NCI-H345 (cell line): ENCODE measurements at regions not wholly inside any gene's neighbourhood (a gene's known extent, or its start where the extent isn't known, plus 50 kb on each side); places are given as distances from the start of the nearest gene placed in this dataset.
"Not testable (repeated sequence)": the region's sequence is repeated elsewhere in the genome, so short reads cannot be mapped to it uniquely, and the experiment has no call there.

ENCODE experiments used
- DNase-seq: peaks from one replicate; lab custom pipeline; 2025; lab: John Stamatoyannopoulos, UW

GRCh38 chr5:156208271-156208670 lies 118.7 kb upstream of the SGCD start:
- DNase-seq: no peak

GRCh38 chr5:156218367-156219158 lies 108.4 kb upstream of the SGCD start:
- no peak for DNase-seq

- no peak for DNase-seq
Measured at GRCh38 chr5:156219483-156220005, 107.4 kb upstream of the SGCD start.

- DNase-seq: no peak
Measured at GRCh38 chr5:156221816-156222215, 105.1 kb upstream of the SGCD start.

DNA sequence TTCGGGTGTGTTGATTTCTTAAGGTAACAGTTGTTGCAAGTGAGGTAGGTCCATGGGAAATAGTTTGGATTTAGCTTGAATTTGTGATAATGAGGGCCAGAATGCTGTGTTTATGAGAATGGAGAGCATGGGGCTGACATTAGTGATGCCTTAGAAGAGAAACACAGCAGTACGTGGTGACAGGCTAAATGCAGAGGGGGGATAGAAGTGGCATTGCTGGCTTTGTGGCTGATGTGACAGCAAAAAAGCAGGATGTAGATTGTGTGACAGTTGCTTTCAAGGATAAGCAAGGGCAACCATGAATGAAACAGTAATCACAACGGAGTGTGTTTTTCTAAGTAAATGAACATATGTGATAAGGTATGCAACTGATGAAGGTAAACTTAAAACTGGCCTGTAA lies 103.4 kb upstream of the SGCD start:
- no peak for DNase-seq

GRCh38 chr5:156226485-156226884 lies 100.5 kb upstream of the SGCD start:
- DNase-seq: not testable (repeated sequence)

GRCh38 chr5:156230887-156231286 lies 96.1 kb upstream of the SGCD start:
- DNase-seq: no peak

DNA sequence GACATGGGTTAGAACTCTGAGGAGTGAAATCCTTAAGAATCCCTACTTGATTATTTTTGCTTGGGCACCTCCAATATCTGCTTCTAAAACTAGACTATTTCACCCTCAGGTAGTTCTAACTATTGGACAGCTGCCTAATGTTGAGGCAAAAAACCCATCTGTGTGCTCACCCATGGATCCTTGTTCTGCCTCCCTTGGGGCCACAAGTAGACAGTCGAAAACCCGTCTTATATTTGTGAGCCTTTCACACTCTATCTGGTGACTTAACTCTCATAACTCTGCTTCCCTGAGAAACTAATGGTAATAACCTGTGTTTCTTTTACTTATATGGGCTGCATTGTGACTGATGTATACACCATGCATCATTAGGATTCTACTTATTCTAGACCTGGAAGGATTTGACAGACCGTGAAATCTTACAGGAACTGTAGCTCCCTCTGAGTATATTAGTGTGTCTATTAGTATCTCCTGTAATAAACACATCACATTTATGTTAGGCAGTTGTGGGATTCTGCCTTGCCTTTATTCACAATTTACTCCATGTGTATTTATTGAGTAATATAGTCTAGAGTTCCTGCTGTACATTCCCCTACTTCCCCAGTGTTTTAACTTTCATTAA lies 94.6 kb upstream of the SGCD start:
- DNase-seq: no peak

GRCh38 chr5:156237361-156237760 lies 89.6 kb upstream of the SGCD start:
- DNase-seq: no peak

DNA sequence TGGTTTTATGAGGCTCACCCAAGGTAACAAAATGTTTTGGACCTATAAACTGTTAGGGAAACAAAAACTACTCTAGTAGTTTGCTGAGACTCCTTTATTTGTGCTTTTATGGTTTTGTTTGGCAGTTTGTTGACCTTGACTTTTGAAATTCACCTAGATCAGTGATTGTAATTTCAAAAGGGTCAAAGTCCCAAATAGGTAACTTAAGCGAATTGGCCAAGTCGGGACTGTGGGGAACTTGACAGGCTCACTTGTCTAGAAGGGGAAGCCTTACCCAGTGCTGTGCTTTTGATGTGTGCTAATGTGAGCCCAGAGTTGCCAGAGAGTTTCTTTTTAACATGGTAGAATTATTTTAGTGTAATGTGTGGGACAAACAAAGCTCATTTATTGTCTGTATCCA lies 87.2 kb upstream of the SGCD start:
- no peak for DNase-seq

DNA sequence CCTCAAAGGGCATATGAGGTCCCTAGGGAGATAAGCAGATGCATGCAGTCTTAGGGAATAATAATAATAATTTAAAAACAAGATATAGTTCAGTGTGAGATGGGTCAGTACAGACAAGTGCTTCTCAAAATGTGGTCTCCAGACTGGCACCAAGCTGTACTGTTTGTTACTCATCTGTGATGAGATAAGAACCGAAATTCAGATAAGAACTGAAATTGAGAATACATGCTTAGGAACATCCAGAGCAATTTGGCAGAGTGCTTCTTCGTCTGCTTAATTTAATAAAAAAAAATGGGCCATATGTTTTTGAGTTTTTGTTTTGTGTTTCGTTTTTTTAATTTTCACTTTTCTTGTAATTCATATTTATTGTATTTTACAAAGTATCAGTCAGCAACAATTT lies 86.5 kb upstream of the SGCD start:
- no peak for DNase-seq

- DNase-seq: no peak
Measured at GRCh38 chr5:156241266-156241665, 85.7 kb upstream of the SGCD start.

DNA sequence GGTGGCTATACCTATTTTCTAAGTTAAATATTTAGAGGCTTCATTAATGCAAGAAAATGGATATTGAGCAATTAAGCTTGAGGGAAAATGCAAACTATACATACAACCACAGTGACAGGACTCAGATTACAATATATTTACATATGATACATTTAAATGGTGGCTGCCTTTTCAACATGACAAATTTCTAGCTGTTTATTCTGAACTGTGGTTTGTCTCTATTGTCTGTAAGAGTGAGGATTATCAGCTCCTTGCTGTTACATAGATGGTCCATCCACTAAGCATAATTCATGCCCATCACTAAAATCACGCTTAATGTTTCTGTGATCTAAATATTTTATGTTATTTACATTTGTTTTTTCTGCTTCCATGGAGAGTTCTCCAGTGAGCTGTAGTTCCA lies 81.1 kb upstream of the SGCD start:
- DNase-seq: no peak

- no peak for DNase-seq
Measured at GRCh38 chr5:156251076-156251475, 75.9 kb upstream of the SGCD start.

GRCh38 chr5:156253130-156253529 lies 73.8 kb upstream of the SGCD start:
- DNase-seq: no peak

GRCh38 chr5:156254196-156254595 lies 72.8 kb upstream of the SGCD start:
- no peak for DNase-seq

DNA sequence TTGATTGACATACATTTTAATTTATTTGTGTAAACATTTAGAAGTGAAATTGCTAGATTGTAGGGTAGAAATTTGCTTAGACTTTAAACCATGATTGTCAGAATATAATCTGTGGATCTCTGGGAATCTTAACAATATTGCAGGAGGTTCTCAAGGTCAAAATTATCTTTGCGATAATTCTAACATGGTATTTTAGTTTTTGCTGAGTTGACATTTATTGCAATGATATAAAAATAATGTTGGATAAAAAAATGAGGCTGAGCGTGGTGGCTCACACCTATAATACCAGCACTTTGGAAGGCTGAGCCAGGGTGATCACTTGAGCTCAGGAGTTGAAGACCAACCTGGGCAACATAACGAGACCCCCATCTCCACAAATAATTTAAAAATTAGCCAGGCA lies 70.3 kb upstream of the SGCD start:
- no peak for DNase-seq

DNA sequence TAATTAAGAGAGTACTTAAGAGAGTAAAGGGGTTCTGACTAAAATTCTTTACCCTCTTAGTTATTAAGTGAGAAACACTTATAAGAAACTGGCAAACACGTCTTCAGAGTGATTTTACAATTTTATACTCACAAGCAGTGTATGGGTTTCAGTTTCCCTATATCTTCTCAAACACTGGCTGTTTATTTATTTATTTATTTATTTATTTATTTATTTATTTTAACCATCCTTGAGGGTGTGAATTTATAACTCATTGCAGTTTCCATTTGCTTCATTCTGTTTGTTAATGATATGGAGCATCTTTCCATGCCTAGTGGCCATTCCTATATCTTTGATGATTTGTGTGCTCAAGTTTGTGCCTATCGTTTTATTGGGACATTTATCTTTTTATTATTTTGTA lies 68.0 kb upstream of the SGCD start:
- no peak for DNase-seq

DNA sequence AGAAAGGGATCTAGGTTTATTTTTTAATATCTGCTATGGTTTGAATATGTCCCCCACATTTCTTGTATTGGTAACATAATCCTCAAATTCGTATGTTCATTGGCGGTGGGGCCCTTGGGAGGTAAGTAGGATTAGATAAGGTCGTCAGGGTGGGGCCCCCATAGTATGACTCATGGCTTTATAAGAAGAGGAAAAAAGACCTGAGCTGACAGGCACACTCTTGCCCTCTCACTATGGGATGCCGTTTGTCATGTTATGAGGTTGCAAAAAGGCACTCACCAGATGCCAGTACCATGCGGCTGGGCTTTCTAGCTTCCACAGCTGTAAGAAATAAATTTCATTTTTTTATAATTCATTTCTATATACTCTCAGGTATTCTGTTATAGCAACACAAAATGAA lies 67.3 kb upstream of the SGCD start:
- DNase-seq: no peak

DNA sequence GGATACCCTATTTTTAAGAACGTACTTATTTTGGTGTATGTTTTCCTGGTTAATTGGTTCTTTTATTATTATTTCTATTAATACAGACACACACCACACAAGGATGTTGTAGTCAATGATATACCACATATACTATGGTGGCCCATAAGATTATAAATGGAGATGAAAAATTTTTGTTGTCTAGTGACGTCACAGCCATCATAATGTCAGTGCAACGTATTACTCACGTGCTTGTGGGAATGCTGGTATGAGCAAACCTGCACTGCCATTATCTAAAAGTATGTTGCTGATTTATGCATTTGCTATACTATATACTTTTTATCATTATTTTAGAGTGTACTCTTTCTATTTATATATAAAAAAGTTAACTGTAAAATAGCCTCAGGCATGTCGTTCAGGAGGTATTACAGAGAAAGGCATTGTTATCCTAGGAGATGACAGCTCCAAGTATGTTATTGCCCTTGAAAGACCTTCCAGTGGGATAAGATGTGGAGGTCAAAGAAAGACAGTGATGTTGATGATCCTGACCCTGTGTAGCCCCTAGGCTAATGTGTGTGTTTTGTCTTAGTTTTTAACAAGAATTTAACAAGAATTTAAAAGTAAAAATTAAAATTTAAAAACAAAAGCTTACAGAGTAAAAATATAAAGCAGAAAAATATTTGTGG lies 65.6 kb upstream of the SGCD start:
- DNase-seq: no peak

DNA sequence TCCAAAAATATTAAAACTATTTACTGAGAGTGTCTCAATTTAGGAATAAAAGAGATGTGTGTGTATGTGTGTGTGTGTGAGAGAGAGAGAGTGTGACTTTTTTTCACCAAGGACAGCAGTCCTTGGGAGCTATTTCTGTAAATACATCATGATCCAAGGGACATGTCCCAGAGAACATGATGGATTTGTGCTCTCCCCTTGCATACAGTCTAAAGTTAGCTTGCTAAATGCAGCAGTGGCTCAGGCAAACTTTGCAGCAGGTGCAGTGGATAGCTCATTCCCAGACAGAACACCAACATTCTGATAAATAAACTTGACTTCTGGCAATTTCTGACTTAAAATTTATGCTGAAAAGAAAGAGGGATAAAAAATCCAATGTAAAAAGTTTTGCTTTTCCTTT lies 55.4 kb upstream of the SGCD start:
- no peak for DNase-seq

- DNase-seq: no peak
Measured at GRCh38 chr5:156272139-156272538, 54.8 kb upstream of the SGCD start.

- DNase-seq: no peak
Measured at GRCh38 chr5:156273325-156273724, 53.6 kb upstream of the SGCD start.
